K562 (cell line): ENCODE measurements at regions not wholly inside any gene's neighbourhood (a gene's known extent, or its start where the extent isn't known, plus 50 kb on each side); places are given as distances from the start of the nearest gene placed in this dataset.
A peak's percentile ranks its signal among the peaks of the same experiment; 100 is the strongest.

Experiments used
- ATAC-seq: fragments of 200-7000 bp; cut with Tn5 transposase; 3 replicates; pipeline ENCODE4 v1.9.1; 2020; ENCODE audit warnings: moderate library complexity
- BruUV-seq: library from RNA; stranded (reverse); fragments of 400-500 nt; replicated peaks from 2 replicates; lab custom pipeline; 2021; lab: Mats Ljungman, UMichigan
- CTCF ChIA-PET: fragments of 300-600 bp; formaldehyde crosslinking; extraction: SDS; loops from one replicate; lab custom pipeline; 2021; ENCODE audit warnings: low intra/inter-chr PET ratio; lab: Yijun Ruan, JAX
- POLR2A ChIA-PET: fragments of 300-600, 350-650 bp; sonication (Branson Sonifier 250); formaldehyde crosslinking; extraction: SDS; loops from one replicate; lab custom pipeline; 2021; ENCODE audit warnings: antibody characterized with exemption, inconsistent platforms; lab: Yijun Ruan, JAX
- DNase-seq, 4 experiments: peaks; one replicate each; pipeline versions ENCODE4 v3.0.0 to v3.0.0-alpha.2; 2011 to 2018; ENCODE audit warnings: low spot score in 3 of 4, mixed read lengths in 3 of 4; ENCODE audit errors: extremely low read depth in 1 of 4
- FAIRE-seq: peaks from 2 replicates; lab custom pipeline; 2011; peaks lifted over from hg19 to GRCh38; lab: Jason Lieb, UNC
- H2AFZ ChIP-seq: 2 replicates; pipeline ENCODE4 v1.6.0; 2011; ENCODE audit warnings: low read depth, low read length, control low read depth, inconsistent platforms
- H3K27ac ChIP-seq: fragments of 200-600 bp; 3 replicates; pipeline ENCODE4 v1.8.0; 2011; ENCODE audit warnings: low read depth, mild to moderate bottlenecking, control low read depth, inconsistent platforms, low read length, moderate library complexity, mixed read lengths; ENCODE audit errors: extremely low read depth
- H3K27me3 ChIP-seq, 2 experiments: fragments of 300-600 bp in 1 of 2; 2 replicates in 1 of 2; 3 replicates in 1 of 2; pipeline versions ENCODE4 v1.6.0 to v1.8.0; 2011; ENCODE audit warnings: inconsistent platforms in 2 of 2, low read length in 2 of 2, mild to moderate bottlenecking in 1 of 2, mixed read lengths in 1 of 2, moderate library complexity in 1 of 2; ENCODE audit not compliant: control insufficient read depth in 2 of 2, insufficient read depth in 2 of 2
- H3K36me3 ChIP-seq: fragments of 300-600 bp; 3 replicates; pipeline ENCODE4 v1.8.0; 2011; ENCODE audit warnings: mild to moderate bottlenecking, low read length, inconsistent platforms; ENCODE audit not compliant: control insufficient read depth, insufficient read depth
- H3K4me1 ChIP-seq, 2 experiments: fragments of 200-600 bp in 1 of 2; replicated peaks in 1 of 2; 2 replicates in 1 of 2; 3 replicates in 1 of 2; pipeline versions ENCODE4 v1.5.1 to v1.8.0; 2011; ENCODE audit warnings: inconsistent platforms in 2 of 2, low read length in 2 of 2, mild to moderate bottlenecking in 1 of 2, mixed read lengths in 1 of 2, moderate library complexity in 1 of 2; ENCODE audit not compliant: control insufficient read depth in 2 of 2, insufficient read depth in 2 of 2
- H3K4me2 ChIP-seq: 2 replicates; pipeline ENCODE4 v1.6.1; 2011; ENCODE audit warnings: low read length, control low read depth, inconsistent platforms, mixed read lengths; ENCODE audit not compliant: insufficient read depth
- H3K4me3 ChIP-seq: fragments of 200-600 bp; sonication (generic), shearing (Covaris generic); 2 replicates; pipeline ENCODE4 v1.5.1; 2016; ENCODE audit warnings: control low read depth, inconsistent platforms
- H3K79me2 ChIP-seq: fragments of 200-600 bp; 3 replicates; pipeline ENCODE4 v1.8.0; 2011; ENCODE audit warnings: low read length, inconsistent platforms; ENCODE audit not compliant: control insufficient read depth, insufficient read depth
- H3K9ac ChIP-seq, 2 experiments: 2 replicates each; pipeline versions ENCODE4 v1.6.0 to v1.6.1; 2011; ENCODE audit warnings: low read depth in 2 of 2, low read length in 2 of 2, control low read depth in 1 of 2, inconsistent platforms in 1 of 2, mild to moderate bottlenecking in 1 of 2, mixed read lengths in 1 of 2; ENCODE audit not compliant: insufficient read depth in 1 of 2
- H3K9me1 ChIP-seq: one replicate; pipeline ENCODE4 v1.6.0; 2011; ENCODE audit warnings: inconsistent platforms, mild to moderate bottlenecking, low read length, moderate library complexity; ENCODE audit not compliant: control insufficient read depth, insufficient read depth
- H3K9me3 ChIP-seq: replicated peaks from 2 replicates; pipeline ENCODE4 v1.5.1; 2011; ENCODE audit warnings: low read depth, low read length, inconsistent platforms; ENCODE audit not compliant: control insufficient read depth, insufficient read depth
- H4K20me1 ChIP-seq: replicated peaks from 2 replicates; pipeline ENCODE4 v1.6.1; 2011; ENCODE audit warnings: low read length, inconsistent platforms, mixed read lengths; ENCODE audit not compliant: control insufficient read depth, insufficient read depth
- CREBBP ChIP-seq: IDR thresholded peaks from one replicate; pipeline ENCODE4 v1.6.1; 2012; ENCODE audit warnings: low read depth, mild to moderate bottlenecking, control low read depth, inconsistent platforms, low read length
- CREM ChIP-seq: IDR thresholded peaks from 2 replicates; pipeline ENCODE4 v1.6.1; 2014; ENCODE audit warnings: antibody characterized with exemption, low read depth
- DPF2 ChIP-seq: fragments of 450-650 bp; IDR thresholded peaks from 2 replicates; pipeline ENCODE4 v1.6.1; 2016
- FOXK2 ChIP-seq, 2 experiments: fragments of 450-650 bp; IDR thresholded peaks in 1 of 2; conservative IDR thresholded peaks in 1 of 2; 2 replicates each; pipeline ENCODE4 v1.6.1; 2016; ENCODE audit warnings: low read depth in 2 of 2, mild to moderate bottlenecking in 1 of 2
- GABPB2 ChIP-seq: fragments of 250-450 bp; sonication (Bioruptor Pico); conservative IDR thresholded peaks from 2 replicates; pipeline ENCODE4 v1.5.1; 2021; ENCODE audit warnings: mild to moderate bottlenecking
- HMGXB4 ChIP-seq: sonication (generic); formaldehyde crosslinking; IDR thresholded peaks from 2 replicates; pipeline ENCODE4 v1.8.1; 2023; ENCODE audit warnings: mild to moderate bottlenecking, missing genetic modification reagents
- HNRNPLL ChIP-seq: fragments of 200-400 bp; formaldehyde crosslinking; IDR thresholded peaks from 2 replicates; pipeline ENCODE4 v1.6.1; 2017; ENCODE audit warnings: low read length, low read depth, mild to moderate bottlenecking; ENCODE audit not compliant: poor library complexity, severe bottlenecking
- POLR2A ChIP-seq: fragments of 450-650 bp; conservative IDR thresholded peaks from 2 replicates; pipeline ENCODE4 v1.6.1; 2016
- ZBTB40 ChIP-seq, 2 experiments: fragments of 450-650 bp in 1 of 2; sonication (generic) in 1 of 2; formaldehyde crosslinking in 1 of 2; IDR thresholded peaks; 2 replicates each; pipeline versions ENCODE4 v1.7.1 to v1.9.0; 2016 to 2022; ENCODE audit warnings: inconsistent platforms in 1 of 2, mild to moderate bottlenecking in 1 of 2, missing genetic modification reagents in 1 of 2
- ZC3H11A ChIP-seq: IDR thresholded peaks from 2 replicates; pipeline ENCODE4 v1.6.1; 2012; ENCODE audit warnings: low read depth, low read length, improper control_type of control experiment
- ZNF140 ChIP-seq: fragments of 250-450 bp; sonication (Bioruptor Pico); IDR thresholded peaks from 2 replicates; pipeline ENCODE4 v1.8.0; 2021; ENCODE audit warnings: moderate library complexity, mild to moderate bottlenecking, inconsistent platforms
- WGBS: fragments of 100-300 bp; shearing (Covaris generic); methylation state at CpG from one replicate; pipeline ENCODE4 v1.1.6; 2016; ENCODE audit warnings: low coverage, mixed read lengths; ENCODE audit not compliant: insufficient coverage; ENCODE audit errors: missing lambda C conversion rate; 5-methylcytosine and 5-hydroxymethylcytosine counted together
- in situ Hi-C: fragments of 300-500 bp; cut with MboI; formaldehyde crosslinking; loops from 4 replicates; pipeline ENCODE4 v1.15.0; 2018; ENCODE audit warnings: inconsistent platforms, mixed read lengths
- intact Hi-C: fragments of 100-400 bp; cut with micrococcal nuclease; formaldehyde crosslinking; loops from 2 replicates; pipeline ENCODE4 v1.14.2; 2022

GRCh38 chr12:104858611-104859543 lies 99.2 kb downstream of the SLC41A2 start:
- H3K9ac ChIP-seq = no peak overlapping the region
- no peak overlapping the region for H3K4me3 ChIP-seq
- H2AFZ ChIP-seq = no peak overlapping the region
- H3K36me3 ChIP-seq = no peaks in the 10 kb centered on the region
- ATAC-seq (no peak), FAIRE-seq (peak; percentile 29), DNase-seq (no peak)
- H3K79me2 ChIP-seq = no peaks in the 10 kb centered on the region
- H3K27ac ChIP-seq = no peak overlapping the region
- H3K9me3 ChIP-seq = no peaks in the 10 kb centered on the region
- peaks cover 2 to 4% of the 10 kb centered on the region in 2 experiments; a peak in 3 of 5 replicates for H3K4me1 ChIP-seq
- WGBS = 25% methylated on average over 4 of the region's 4 CpGs
- H3K9me1 ChIP-seq = no peaks in the 10 kb centered on the region
- intact Hi-C loops = no loop called here
- peaks cover 7% of the 10 kb centered on the region in 2 experiments; a peak in 3 of 5 replicates for H3K27me3 ChIP-seq
- POLR2A ChIA-PET = interaction anchor here (0.6 to 1.0 kb wide), 2 partner anchors 29 to 100 kb away, joined by 3 to 4 read pairs; no protein-coding TSS in a partner anchor
- CTCF ChIA-PET = no interaction called here
- no peak overlapping the region for H3K4me2 ChIP-seq
- in situ Hi-C loops = no loop called here
- BruUV-seq = no TSS peak
- no peaks in the 10 kb centered on the region for H4K20me1 ChIP-seq
- TF ChIP-seq ZNF140 = no peak
- no peak for TF ChIP-seq ZBTB40 (IDR thresholded peaks at IDR 0.05)
- no peak for TF ChIP-seq ZBTB40 (CRISPR knock-in tag; IDR thresholded peaks at IDR 0.05)
- TF ChIP-seq DPF2 = no peak
- no peak for TF ChIP-seq HMGXB4 (CRISPR knock-in tag)
- TF ChIP-seq POLR2A = no peak
- no peak for TF ChIP-seq CREBBP
- no peak for TF ChIP-seq GABPB2 (CRISPR knock-in tag)
- no peak for TF ChIP-seq FOXK2 (conservative IDR thresholded peaks at IDR 0.05 in 1 of 2, IDR thresholded peaks at IDR 0.05 in 1 of 2; ENCODE audit: low read depth in 2 of 2)
- TF ChIP-seq HNRNPLL = no peak
- TF ChIP-seq ZC3H11A = no peak
- no peak for TF ChIP-seq CREM
